ENCODE measurements at regions not wholly inside any gene's neighbourhood (a gene's known extent, or its start where the extent isn't known, plus 50 kb on each side); places are given as distances from the start of the nearest gene placed in this dataset.
"Not testable (repeated sequence)": the region's sequence is repeated elsewhere in the genome, so short reads cannot be mapped to it uniquely, and the experiment has no call there.

- no peak for TF ChIP-seq POLR2A (IDR thresholded peaks at IDR 0.05)
- TF ChIP-seq CTCF (IDR thresholded peaks at IDR 0.05): no peak
- TF ChIP-seq POLR2AphosphoS5 (IDR thresholded peaks at IDR 0.05): no peak
- TF ChIP-seq EP300 (IDR thresholded peaks at IDR 0.05): no peak
- Histone ChIP-seq H3K27ac (no peak overlapping the region), H3K4me1 (no peaks in the 10 kb centered on the region), H3K27me3 (no peaks in the 10 kb centered on the region), H3K4me3 (no peak overlapping the region), H3K36me3 (no peaks in the 10 kb centered on the region), H3K9me3 (no peaks in the 10 kb centered on the region)
- WGBS, 2 donors: 71 to 72% methylated on average over 3 of the region's 3 CpGs
- intact Hi-C loops (cut with DNase I): no loop called here
- DNase-seq: no peak
These were observed 605.5 kb downstream of the XPNPEP1 start for GRCh38 chr10:109317746-109318366.

- H3K27ac ChIP-seq; intact Hi-C loops (cut with DNase I); H3K36me3 ChIP-seq; H3K27me3 ChIP-seq; H3K4me1 ChIP-seq; H3K9me3 ChIP-seq; DNase-seq; H3K4me3 ChIP-seq: not testable (repeated sequence)
- 70 to 72% methylated on average over 3 of the region's 3 CpGs for WGBS, 2 donors
These were observed 609.3 kb downstream of the XPNPEP1 start for GRCh38 chr10:109314016-109314415.

- H3K27ac ChIP-seq; H3K27me3 ChIP-seq; H3K36me3 ChIP-seq; H3K4me3 ChIP-seq; DNase-seq; intact Hi-C loops (cut with DNase I); H3K9me3 ChIP-seq: not testable (repeated sequence)
- H3K4me1 ChIP-seq: peaks cover 0 to 12% (median 11%) of the 10 kb centered on the region in 4 donors
- WGBS, 2 donors: 62 to 76% methylated on average over 4 of the region's 4 CpGs
These were observed 610.8 kb downstream of the XPNPEP1 start for GRCh38 chr10:109312555-109312954.

- no peaks in the 10 kb centered on the region for H3K27me3 ChIP-seq
- H3K9me3 ChIP-seq: no peaks in the 10 kb centered on the region
- no peaks in the 10 kb centered on the region for H3K36me3 ChIP-seq
- H3K4me1 ChIP-seq: peaks cover 0 to 14% (median 12%) of the 10 kb centered on the region in 4 donors
- no peak overlapping the region for H3K4me3 ChIP-seq
- TF ChIP-seq EP300 (IDR thresholded peaks at IDR 0.05) (no peak), POLR2AphosphoS5 (IDR thresholded peaks at IDR 0.05) (no peak), CTCF (IDR thresholded peaks at IDR 0.05) (no peak), POLR2A (IDR thresholded peaks at IDR 0.05) (no peak)
- no peak overlapping the region for H3K27ac ChIP-seq
- intact Hi-C loops (cut with DNase I): no loop called here
- WGBS, 2 donors: 52 to 75% methylated on average over 6 of the region's 6 CpGs
- DNase-seq: no peak
These were observed 614.3 kb downstream of the XPNPEP1 start for GRCh38 chr10:109308971-109309370.

GRCh38 chr10:109307102-109307501, 616.2 kb downstream of the XPNPEP1 start:
- WGBS, 2 donors: 42 to 56% methylated on average over 5 of the region's 5 CpGs
- H3K36me3 ChIP-seq; intact Hi-C loops (cut with DNase I); H3K27me3 ChIP-seq; H3K27ac ChIP-seq; H3K9me3 ChIP-seq; DNase-seq; H3K4me3 ChIP-seq: not testable (repeated sequence)
- H3K4me1 ChIP-seq: peaks cover 0 to 14% (median 12%) of the 10 kb centered on the region in 4 donors

- no peak overlapping the region for H3K27ac ChIP-seq
- H3K4me1 ChIP-seq: peaks cover 0 to 14% (median 12%) of the 10 kb centered on the region in 4 donors
- intact Hi-C loops (cut with DNase I): no loop called here
- no peak overlapping the region for H3K4me3 ChIP-seq
- H3K36me3 ChIP-seq: no peaks in the 10 kb centered on the region
- DNase-seq: no peak
- no peaks in the 10 kb centered on the region for H3K9me3 ChIP-seq
- no peaks in the 10 kb centered on the region for H3K27me3 ChIP-seq
- TF ChIP-seq POLR2AphosphoS5 (IDR thresholded peaks at IDR 0.05) (no peak), POLR2A (IDR thresholded peaks at IDR 0.05) (no peak), EP300 (IDR thresholded peaks at IDR 0.05) (no peak), CTCF (IDR thresholded peaks at IDR 0.05) (no peak)
- 37 to 58% methylated on average over 5 of the region's 5 CpGs for WGBS, 2 donors
These were observed 616.6 kb downstream of the XPNPEP1 start for GRCh38 chr10:109306698-109307097.
